ENCODE measurements at regions not wholly inside any gene's neighbourhood (a gene's known extent, or its start where the extent isn't known, plus 50 kb on each side); places are given as distances from the start of the nearest gene placed in this dataset.
A peak's percentile ranks its signal among the peaks of the same experiment; 100 is the strongest.

- DNase-seq = no peak
These were observed 425.9 kb upstream of the MPDZ start for GRCh38 chr9:13705373-13705772.

- DNase-seq = no peak
These were observed 411.1 kb upstream of the MPDZ start for GRCh38 chr9:13690595-13690994.

GRCh38 chr9:13689925-13690324, 410.4 kb upstream of the MPDZ start:
- DNase-seq = no peak

GRCh38 chr9:13688990-13689600, 409.6 kb upstream of the MPDZ start:
- DNase-seq = no peak

- DNase-seq = no peak
These were observed 408.9 kb upstream of the MPDZ start for GRCh38 chr9:13688223-13688989.

- DNase-seq = no peak
These were observed 405.2 kb upstream of the MPDZ start for GRCh38 chr9:13684656-13685055.

GRCh38 chr9:13677801-13678200, 398.3 kb upstream of the MPDZ start:
- DNase-seq = no peak

- DNase-seq = no peak
These were observed 396.1 kb upstream of the MPDZ start for GRCh38 chr9:13675638-13676000.

GRCh38 chr9:13674926-13675637, 395.6 kb upstream of the MPDZ start:
- DNase-seq = no peak

- no peak for DNase-seq
These were observed 393.9 kb upstream of the MPDZ start for GRCh38 chr9:13673348-13673747.

- peak; percentile 0 for DNase-seq
These were observed 386.1 kb upstream of the MPDZ start for GRCh38 chr9:13665418-13666066.

GRCh38 chr9:13661014-13661413, 381.5 kb upstream of the MPDZ start:
- no peak for DNase-seq

- DNase-seq = no peak
These were observed 372.6 kb upstream of the MPDZ start for GRCh38 chr9:13651969-13652663.

- DNase-seq = no peak
These were observed 372.0 kb upstream of the MPDZ start for GRCh38 chr9:13651526-13651925.

GRCh38 chr9:13648676-13649075, 369.2 kb upstream of the MPDZ start:
- DNase-seq = no peak

GRCh38 chr9:13648068-13648467, 368.6 kb upstream of the MPDZ start:
- no peak for DNase-seq

- DNase-seq = no peak
These were observed 367.1 kb upstream of the MPDZ start for GRCh38 chr9:13646500-13647021.

GRCh38 chr9:13645557-13645956, 366.1 kb upstream of the MPDZ start:
- no peak for DNase-seq

- DNase-seq = no peak
These were observed 365.2 kb upstream of the MPDZ start for GRCh38 chr9:13644675-13645074.

GRCh38 chr9:13642646-13643045, 363.2 kb upstream of the MPDZ start:
- no peak for DNase-seq

- DNase-seq = no peak
These were observed 349.6 kb upstream of the MPDZ start for GRCh38 chr9:13629067-13629466.

GRCh38 chr9:13628526-13628925, 349.0 kb upstream of the MPDZ start:
- DNase-seq = no peak

GRCh38 chr9:13627502-13627901, 348.0 kb upstream of the MPDZ start:
- DNase-seq = no peak
